Osteocyte (in vitro differentiated cells): ENCODE measurements at regions not wholly inside any gene's neighbourhood (a gene's known extent, or its start where the extent isn't known, plus 50 kb on each side); places are given as distances from the start of the nearest gene placed in this dataset.

Experiments used
- DNase-seq: peaks from one replicate; pipeline ENCODE4 v3.0.0; 2021; ENCODE audit warnings: mixed read lengths; ENCODE audit not compliant: unreplicated experiment; ENCODE audit errors: extremely low spot score
- H3K27ac Mint-ChIP-seq: one replicate; pipeline ENCODE4 v1.8.0; 2021; ENCODE audit warnings: mild to moderate bottlenecking, mixed read lengths; ENCODE audit not compliant: unreplicated experiment
- H3K27me3 Mint-ChIP-seq: one replicate; pipeline ENCODE4 v1.8.0; 2021; ENCODE audit warnings: mixed read lengths; ENCODE audit not compliant: unreplicated experiment
- H3K36me3 Mint-ChIP-seq: one replicate; pipeline ENCODE4 v1.8.0; 2021; ENCODE audit warnings: mixed read lengths; ENCODE audit not compliant: unreplicated experiment
- H3K4me1 Mint-ChIP-seq: one replicate; pipeline ENCODE4 v1.8.0; 2021; ENCODE audit warnings: mixed read lengths; ENCODE audit not compliant: unreplicated experiment
- H3K4me3 Mint-ChIP-seq: one replicate; pipeline ENCODE4 v1.8.0; 2021; ENCODE audit warnings: mild to moderate bottlenecking, moderate library complexity, mixed read lengths; ENCODE audit not compliant: unreplicated experiment
- H3K9me3 Mint-ChIP-seq: one replicate; pipeline ENCODE4 v1.8.0; 2021; ENCODE audit warnings: mixed read lengths; ENCODE audit not compliant: unreplicated experiment
- CTCF ChIP-seq: fragments of 200-600 bp; sonication (generic); IDR thresholded peaks from 2 replicates; pipeline ENCODE4 v1.5.0; 2021; ENCODE audit warnings: antibody characterized with exemption, mild to moderate bottlenecking, moderate library complexity

GRCh38 chr1:36571106-36571505 lies 88.4 kb upstream of the CSF3R start:
- peaks cover 15% of the 10 kb centered on the region for H3K27me3 Mint-ChIP-seq
- no peaks in the 10 kb centered on the region for H3K9me3 Mint-ChIP-seq
- H3K36me3 Mint-ChIP-seq = no peaks in the 10 kb centered on the region
- no peaks in the 10 kb centered on the region for H3K4me1 Mint-ChIP-seq
- no peak for TF ChIP-seq CTCF
- DNase-seq = no peak
- no peak overlapping the region for H3K4me3 Mint-ChIP-seq
- H3K27ac Mint-ChIP-seq = no peak overlapping the region

GRCh38 chr1:36570478-36571060 lies 87.9 kb upstream of the CSF3R start:
- Mint-ChIP-seq H3K4me3 (no peak overlapping the region), H3K27ac (no peak overlapping the region), H3K36me3 (no peaks in the 10 kb centered on the region), H3K27me3 (peaks cover 15% of the 10 kb centered on the region), H3K9me3 (no peaks in the 10 kb centered on the region), H3K4me1 (no peaks in the 10 kb centered on the region)
- no peak for DNase-seq
- no peak for TF ChIP-seq CTCF

GRCh38 chr1:36570006-36570405 lies 87.3 kb upstream of the CSF3R start:
- Mint-ChIP-seq H3K4me1 (no peaks in the 10 kb centered on the region), H3K36me3 (no peaks in the 10 kb centered on the region), H3K4me3 (no peak overlapping the region), H3K27me3 (peaks cover 13% of the 10 kb centered on the region), H3K9me3 (no peaks in the 10 kb centered on the region), H3K27ac (no peak overlapping the region)
- DNase-seq = no peak
- no peak for TF ChIP-seq CTCF

- Mint-ChIP-seq H3K4me1 (no peaks in the 10 kb centered on the region), H3K4me3 (no peak overlapping the region), H3K27me3 (peaks cover 9% of the 10 kb centered on the region), H3K27ac (no peak overlapping the region), H3K36me3 (no peaks in the 10 kb centered on the region), H3K9me3 (no peaks in the 10 kb centered on the region)
- no peak for TF ChIP-seq CTCF
- no peak for DNase-seq
Observed at GRCh38 chr1:36567601-36568341, 85.1 kb upstream of the CSF3R start.

- Mint-ChIP-seq H3K27ac (no peak overlapping the region), H3K4me1 (no peaks in the 10 kb centered on the region), H3K27me3 (peaks cover 7% of the 10 kb centered on the region), H3K9me3 (no peaks in the 10 kb centered on the region), H3K4me3 (no peak overlapping the region), H3K36me3 (no peaks in the 10 kb centered on the region)
- TF ChIP-seq CTCF = no peak
- no peak for DNase-seq
Observed at GRCh38 chr1:36565576-36566501, 83.1 kb upstream of the CSF3R start.
